ENCODE measurements at regions not wholly inside any gene's neighbourhood (a gene's known extent, or its start where the extent isn't known, plus 50 kb on each side); places are given as distances from the start of the nearest gene placed in this dataset.

- Mint-ChIP-seq H3K4me3 (ENCODE audit: low read depth, unreplicated experiment) (no peak overlapping the region), H3K36me3 (ENCODE audit: insufficient read depth, unreplicated experiment) (no peaks in the 10 kb centered on the region), H3K27ac (ENCODE audit: unreplicated experiment) (no peak overlapping the region), H3K9me3 (ENCODE audit: low read depth, unreplicated experiment) (peaks cover 14% of the 10 kb centered on the region), H3K27me3 (ENCODE audit: unreplicated experiment) (no peaks in the 10 kb centered on the region), H3K4me1 (ENCODE audit: low read depth, unreplicated experiment) (no peaks in the 10 kb centered on the region)
- no peak for DNase-seq
- TF ChIP-seq, protein P1, sequence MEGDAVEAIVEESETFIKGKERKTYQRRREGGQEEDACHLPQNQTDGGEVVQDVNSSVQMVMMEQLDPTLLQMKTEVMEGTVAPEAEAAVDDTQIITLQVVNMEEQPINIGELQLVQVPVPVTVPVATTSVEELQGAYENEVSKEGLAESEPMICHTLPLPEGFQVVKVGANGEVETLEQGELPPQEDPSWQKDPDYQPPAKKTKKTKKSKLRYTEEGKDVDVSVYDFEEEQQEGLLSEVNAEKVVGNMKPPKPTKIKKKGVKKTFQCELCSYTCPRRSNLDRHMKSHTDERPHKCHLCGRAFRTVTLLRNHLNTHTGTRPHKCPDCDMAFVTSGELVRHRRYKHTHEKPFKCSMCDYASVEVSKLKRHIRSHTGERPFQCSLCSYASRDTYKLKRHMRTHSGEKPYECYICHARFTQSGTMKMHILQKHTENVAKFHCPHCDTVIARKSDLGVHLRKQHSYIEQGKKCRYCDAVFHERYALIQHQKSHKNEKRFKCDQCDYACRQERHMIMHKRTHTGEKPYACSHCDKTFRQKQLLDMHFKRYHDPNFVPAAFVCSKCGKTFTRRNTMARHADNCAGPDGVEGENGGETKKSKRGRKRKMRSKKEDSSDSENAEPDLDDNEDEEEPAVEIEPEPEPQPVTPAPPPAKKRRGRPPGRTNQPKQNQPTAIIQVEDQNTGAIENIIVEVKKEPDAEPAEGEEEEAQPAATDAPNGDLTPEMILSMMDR (IDR thresholded peaks at IDR 0.05; ENCODE audit: unreplicated experiment) = no peak
- CTCF ChIA-PET = interaction anchor here (0.6 kb wide), 3 partner anchors 13 to 1000 kb away, joined by 3 to 8 read pairs (median 4); no protein-coding TSS in a partner anchor
- intact Hi-C loops (cut with micrococcal nuclease; ENCODE audit: unreplicated experiment) = no loop called here
- BruUV-seq (replicated peaks) = no TSS peak
These were observed 1060.2 kb downstream of the TECRL start for GRCh38 chr4:63348735-63349673.

DNA sequence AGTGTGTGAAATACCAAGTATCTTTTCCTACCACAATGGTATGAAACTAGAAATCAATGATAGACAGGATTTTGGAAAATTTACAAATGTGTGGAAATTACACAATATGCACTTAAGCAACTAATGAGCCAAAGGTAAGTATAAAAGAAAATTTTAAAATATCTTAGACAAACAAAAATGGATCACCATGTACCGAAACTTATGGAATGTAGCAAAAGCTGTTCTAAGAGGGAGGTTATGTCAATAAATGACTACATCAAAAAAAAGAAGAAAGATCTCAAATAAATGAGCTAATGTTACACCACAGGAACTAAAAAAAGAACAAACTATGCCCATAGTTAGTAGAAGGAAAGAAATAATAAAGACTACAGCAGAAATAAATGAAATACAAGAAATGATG is 1084.1 kb downstream of the TECRL start:
- no peak overlapping the region for H3K27ac Mint-ChIP-seq (ENCODE audit: unreplicated experiment)
- BruUV-seq (replicated peaks) = no TSS peak
- H3K9me3 Mint-ChIP-seq (ENCODE audit: low read depth, unreplicated experiment) = peaks cover 5% of the 10 kb centered on the region
- no peaks in the 10 kb centered on the region for H3K36me3 Mint-ChIP-seq (ENCODE audit: insufficient read depth, unreplicated experiment)
- no peak overlapping the region for H3K4me3 Mint-ChIP-seq (ENCODE audit: low read depth, unreplicated experiment)
- H3K4me1 Mint-ChIP-seq (ENCODE audit: low read depth, unreplicated experiment) = no peaks in the 10 kb centered on the region
- TF ChIP-seq, protein P1 (IDR thresholded peaks at IDR 0.05; ENCODE audit: unreplicated experiment) = no peak
- H3K27me3 Mint-ChIP-seq (ENCODE audit: unreplicated experiment) = no peaks in the 10 kb centered on the region
- CTCF ChIA-PET = no interaction called here
- no peak for DNase-seq
- intact Hi-C loops (cut with micrococcal nuclease; ENCODE audit: unreplicated experiment) = no loop called here

DNA sequence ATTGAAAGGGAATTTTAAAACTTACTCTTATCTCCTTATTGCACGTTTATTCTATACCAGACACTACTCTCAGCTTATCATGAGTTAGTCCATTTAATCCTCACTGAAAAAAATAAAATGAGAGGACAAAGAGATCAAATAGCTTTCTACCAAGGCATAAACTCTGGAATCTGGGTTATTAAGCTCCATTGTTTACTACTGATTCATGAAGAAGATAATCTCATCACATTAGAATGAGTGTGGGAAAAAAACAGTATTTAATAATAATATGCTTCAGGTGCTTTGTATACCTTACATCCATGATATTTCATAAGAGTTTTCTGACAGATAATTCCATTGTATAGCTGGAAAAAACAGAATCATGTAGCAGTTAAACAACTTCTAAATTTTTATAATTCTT is 1092.6 kb downstream of the TECRL start:
- DNase-seq = no peak
- intact Hi-C loops (cut with micrococcal nuclease; ENCODE audit: unreplicated experiment) = no loop called here
- H3K27me3 Mint-ChIP-seq (ENCODE audit: unreplicated experiment) = no peaks in the 10 kb centered on the region
- no TSS peak for BruUV-seq (replicated peaks)
- no peaks in the 10 kb centered on the region for H3K4me1 Mint-ChIP-seq (ENCODE audit: low read depth, unreplicated experiment)
- H3K9me3 Mint-ChIP-seq (ENCODE audit: low read depth, unreplicated experiment) = peaks cover 8% of the 10 kb centered on the region
- TF ChIP-seq, protein P1 (IDR thresholded peaks at IDR 0.05; ENCODE audit: unreplicated experiment) = no peak
- no peak overlapping the region for H3K27ac Mint-ChIP-seq (ENCODE audit: unreplicated experiment)
- H3K36me3 Mint-ChIP-seq (ENCODE audit: insufficient read depth, unreplicated experiment) = no peaks in the 10 kb centered on the region
- H3K4me3 Mint-ChIP-seq (ENCODE audit: low read depth, unreplicated experiment) = no peak overlapping the region
- CTCF ChIA-PET = no interaction called here

- intact Hi-C loops (cut with micrococcal nuclease; ENCODE audit: unreplicated experiment) = no loop called here
These were observed 1093.6 kb downstream of the TECRL start for GRCh38 chr4:63315651-63316050.

More at GRCh38 chr4:63315651-63316050, 1093.6 kb downstream of the TECRL start:
- CTCF ChIA-PET = no interaction called here
- no peaks in the 10 kb centered on the region for H3K36me3 Mint-ChIP-seq (ENCODE audit: insufficient read depth, unreplicated experiment)
- H3K9me3 Mint-ChIP-seq (ENCODE audit: low read depth, unreplicated experiment) = peaks cover 10% of the 10 kb centered on the region
- TF ChIP-seq, protein P1 (IDR thresholded peaks at IDR 0.05; ENCODE audit: unreplicated experiment) = no peak
- H3K4me1 Mint-ChIP-seq (ENCODE audit: low read depth, unreplicated experiment) = no peaks in the 10 kb centered on the region
- DNase-seq = no peak
- BruUV-seq (replicated peaks) = no TSS peak
- no peak overlapping the region for H3K27ac Mint-ChIP-seq (ENCODE audit: unreplicated experiment)
- no peak overlapping the region for H3K4me3 Mint-ChIP-seq (ENCODE audit: low read depth, unreplicated experiment)
- no peaks in the 10 kb centered on the region for H3K27me3 Mint-ChIP-seq (ENCODE audit: unreplicated experiment)
